Medulla oblongata (tissue), 1 donor: ENCODE measurements at regions not wholly inside any gene's neighbourhood (a gene's known extent, or its start where the extent isn't known, plus 50 kb on each side); places are given as distances from the start of the nearest gene placed in this dataset.

Experiments used
- DNase-seq: peaks from one replicate; pipeline ENCODE4 v3.0.0-alpha.2; 2015; ENCODE audit errors: extremely low spot score

DNA sequence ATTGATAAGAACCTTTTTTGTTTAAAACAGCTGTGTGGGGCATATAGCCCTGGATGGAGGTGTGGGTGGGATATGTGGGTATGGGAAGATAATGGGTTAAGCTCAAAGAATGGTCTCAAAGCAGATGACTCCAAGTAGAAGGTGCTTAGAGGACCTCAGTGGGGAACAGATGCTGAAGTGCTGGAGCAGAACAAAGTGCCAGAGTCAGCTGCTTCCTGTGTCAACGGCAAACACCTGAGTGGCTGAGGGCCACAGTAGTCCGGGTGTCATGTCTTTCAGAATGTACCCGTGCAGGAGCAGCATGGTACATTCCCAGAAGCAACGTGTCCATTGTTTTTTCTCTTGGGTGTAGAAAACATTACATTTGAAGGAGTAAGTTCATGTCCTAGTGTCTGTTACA, 210.6 kb downstream of the CCNG2 start:
- no peak for DNase-seq

DNA sequence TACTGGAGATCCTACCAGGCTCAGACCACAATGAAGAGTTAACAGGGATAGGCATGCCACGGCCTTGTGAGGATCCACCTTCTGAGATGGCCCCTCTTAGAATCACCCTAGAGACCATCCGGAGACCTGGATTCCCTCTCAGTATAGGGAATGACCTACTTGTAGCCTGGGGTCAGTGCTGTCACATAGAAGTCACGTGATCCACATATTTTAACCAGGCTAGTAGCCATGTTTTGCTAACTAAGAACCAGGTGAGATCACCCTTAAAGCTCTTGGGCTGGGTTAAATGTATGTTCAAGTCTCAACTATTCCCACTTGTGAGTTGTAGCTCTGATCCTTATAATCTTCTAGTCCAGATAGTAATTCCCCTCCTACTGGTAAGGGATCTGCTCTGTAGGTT, 215.4 kb downstream of the CCNG2 start:
- no peak for DNase-seq

DNA sequence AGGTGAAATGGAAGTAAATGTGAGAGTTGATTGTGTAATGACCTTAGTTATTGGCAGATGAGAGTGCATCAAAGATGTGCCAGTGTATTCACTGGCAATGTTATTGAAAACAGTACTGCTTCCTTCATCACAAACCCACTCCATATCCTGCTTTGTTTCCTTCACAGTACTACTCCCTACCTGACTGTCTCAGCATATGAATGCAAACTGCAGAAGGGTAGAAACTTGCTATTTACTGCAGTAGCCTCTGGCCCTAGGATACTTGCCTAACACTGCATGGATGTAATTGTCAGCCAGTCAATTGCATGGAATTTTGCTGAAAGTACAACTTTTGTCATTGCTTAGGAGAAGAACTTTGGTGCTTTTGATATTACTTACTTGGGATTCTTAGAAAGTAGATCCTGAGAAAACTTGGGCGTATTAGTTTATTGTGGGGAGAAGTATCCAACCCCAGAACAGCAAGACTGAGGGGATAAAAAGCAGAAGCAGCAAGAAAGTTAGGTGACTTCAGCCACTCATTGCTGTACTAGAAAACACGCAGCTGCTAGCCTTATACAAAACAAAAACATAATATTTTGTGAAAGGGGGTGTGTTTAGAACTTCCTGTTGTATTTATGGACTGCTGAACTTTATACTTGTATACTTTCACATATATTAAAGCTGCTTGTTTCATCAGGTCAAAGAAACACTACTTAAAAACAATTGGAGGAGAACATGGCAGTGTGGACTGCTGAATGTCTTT, 219.0 kb downstream of the CCNG2 start:
- no peak for DNase-seq

- DNase-seq, result no peak
Measured at GRCh38 chr4:77376788-77377460, 219.9 kb downstream of the CCNG2 start.

DNA sequence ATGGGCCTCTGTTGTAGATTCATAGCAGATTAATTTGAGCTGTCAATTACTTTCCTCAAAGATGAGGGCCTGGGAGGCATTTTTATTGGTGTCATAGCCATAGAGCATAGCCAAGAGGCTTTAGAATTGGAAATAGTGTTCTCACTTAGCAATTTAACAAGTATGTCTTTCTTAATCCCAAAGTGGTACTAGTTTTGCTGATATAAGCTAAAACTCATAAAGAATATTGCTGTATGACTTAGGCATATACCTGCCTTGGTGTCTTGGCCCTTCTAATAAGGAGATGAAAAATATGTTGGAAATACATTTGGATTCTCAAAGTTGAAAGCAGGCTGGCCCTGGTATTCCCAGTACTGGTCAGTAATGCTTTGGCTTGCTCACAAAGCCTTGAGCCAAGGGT, 221.5 kb upstream of the CXCL13 start:
- no peak for DNase-seq

DNA sequence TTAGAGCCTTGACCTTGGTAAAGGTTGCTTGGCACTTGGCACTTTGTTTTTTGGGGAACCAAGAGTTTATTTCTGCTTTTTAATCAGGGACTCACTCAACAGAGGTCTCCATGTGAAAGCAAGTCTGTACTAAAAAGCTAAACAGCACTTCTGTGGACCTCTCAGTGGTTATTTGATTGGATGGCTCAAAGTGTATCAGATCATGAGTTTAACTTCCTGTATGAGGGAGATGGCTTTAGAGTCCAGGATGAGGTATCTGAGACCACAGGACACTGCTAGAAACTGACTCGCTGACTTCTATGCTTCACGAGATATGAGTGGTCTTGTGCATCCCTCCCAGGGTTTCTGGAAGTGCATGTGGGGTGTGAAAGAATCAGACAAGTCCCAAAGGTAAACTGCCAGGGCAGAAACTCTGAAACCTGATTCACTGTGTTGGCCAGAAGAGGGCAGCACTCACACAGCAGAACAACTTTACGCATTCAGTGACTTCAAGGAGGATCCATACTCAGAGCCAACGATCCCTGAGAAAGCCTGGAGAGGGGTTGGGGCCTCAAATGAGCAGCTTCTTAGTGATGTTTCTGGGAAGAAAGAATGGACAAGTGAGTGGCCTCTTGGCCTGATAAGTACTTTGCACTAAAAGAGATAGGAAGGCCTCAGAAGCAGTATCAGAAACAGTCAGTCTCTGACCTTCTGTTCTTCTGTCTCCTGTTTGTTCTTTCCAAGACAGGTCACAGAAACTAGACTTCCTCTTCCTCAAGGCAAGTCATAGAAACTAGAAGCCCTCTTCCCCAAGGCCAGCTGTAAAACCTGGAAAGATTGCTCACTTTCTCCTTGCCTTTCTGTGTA, 220.3 kb upstream of the CXCL13 start:
- DNase-seq, result peak; percentile 85

DNA sequence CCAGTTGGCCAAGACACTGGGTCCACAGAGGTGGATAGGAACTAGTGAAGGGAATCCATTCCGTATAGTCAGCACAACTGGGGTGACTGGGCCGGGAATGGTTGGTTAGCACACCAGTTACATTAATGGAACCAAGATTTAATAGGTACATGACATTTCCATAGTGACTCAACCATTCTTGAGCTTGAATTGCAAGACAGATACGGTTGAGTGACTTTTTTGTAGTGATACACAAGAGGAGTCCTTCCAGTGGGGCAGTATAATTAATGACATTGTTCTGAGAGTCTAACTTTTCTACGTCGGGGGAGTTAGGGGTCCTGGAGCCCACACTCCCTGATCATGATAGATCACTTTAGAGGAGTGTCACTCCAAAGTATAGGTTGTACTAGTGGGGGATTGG, 211.6 kb upstream of the CXCL13 start:
- no peak for DNase-seq

DNA sequence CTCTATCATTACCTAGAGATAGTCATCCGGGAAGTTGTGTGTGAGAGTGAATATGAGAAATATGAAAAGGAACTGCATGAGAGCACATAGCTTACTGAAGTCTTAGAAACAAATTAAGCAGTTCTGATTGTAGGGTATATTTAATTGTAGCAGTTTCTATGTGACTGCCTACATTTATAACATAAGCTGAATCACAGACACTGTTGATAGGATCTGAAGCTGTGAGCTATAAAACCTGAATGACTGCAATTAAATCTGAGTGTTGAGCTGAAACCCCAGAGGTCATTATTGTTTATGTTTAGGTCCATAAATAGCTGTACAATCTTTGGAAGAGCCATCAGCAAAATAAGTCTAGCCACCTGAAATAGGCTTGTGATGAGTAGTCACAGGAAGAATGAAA, 210.1 kb upstream of the CXCL13 start:
- DNase-seq, result no peak

DNA sequence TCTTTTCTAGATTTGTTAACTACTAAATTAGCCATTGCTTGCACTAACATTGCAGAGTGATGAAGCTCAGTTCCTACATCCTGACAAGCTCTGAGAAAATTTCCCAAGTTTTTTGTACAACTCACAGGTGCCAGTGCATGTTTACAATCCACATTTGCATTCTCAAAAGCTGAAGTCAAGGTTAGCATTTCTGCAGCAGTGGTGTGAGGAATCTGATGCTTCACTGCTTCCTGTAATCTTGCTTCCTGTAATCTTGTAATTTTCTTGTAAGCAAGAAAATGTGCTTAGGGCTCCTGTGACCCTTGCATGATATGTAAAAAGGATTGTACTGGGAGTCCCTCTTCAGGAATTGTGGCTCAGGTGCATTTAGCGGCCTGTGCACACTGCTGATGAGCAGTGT, 207.4 kb upstream of the CXCL13 start:
- DNase-seq, result no peak

DNA sequence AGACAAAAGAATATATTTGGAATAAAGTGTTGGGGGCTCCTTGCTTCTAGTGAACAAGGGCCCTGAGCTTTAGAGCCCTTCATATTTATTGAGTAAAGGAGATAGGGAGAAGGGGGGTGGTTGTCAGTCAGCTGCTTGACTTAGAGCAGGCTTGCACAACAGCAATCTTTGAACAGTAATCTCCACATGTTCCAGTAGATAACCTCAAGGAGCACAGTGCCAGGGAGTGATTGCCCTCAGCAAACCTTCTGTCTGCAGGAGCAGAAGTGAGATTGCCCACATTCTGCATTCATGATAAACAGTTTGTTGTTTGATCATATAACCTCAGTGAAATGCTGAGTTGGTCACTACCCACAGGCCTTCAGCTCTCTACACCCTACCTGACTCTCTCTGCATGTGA, 205.8 kb upstream of the CXCL13 start:
- no peak for DNase-seq

DNA sequence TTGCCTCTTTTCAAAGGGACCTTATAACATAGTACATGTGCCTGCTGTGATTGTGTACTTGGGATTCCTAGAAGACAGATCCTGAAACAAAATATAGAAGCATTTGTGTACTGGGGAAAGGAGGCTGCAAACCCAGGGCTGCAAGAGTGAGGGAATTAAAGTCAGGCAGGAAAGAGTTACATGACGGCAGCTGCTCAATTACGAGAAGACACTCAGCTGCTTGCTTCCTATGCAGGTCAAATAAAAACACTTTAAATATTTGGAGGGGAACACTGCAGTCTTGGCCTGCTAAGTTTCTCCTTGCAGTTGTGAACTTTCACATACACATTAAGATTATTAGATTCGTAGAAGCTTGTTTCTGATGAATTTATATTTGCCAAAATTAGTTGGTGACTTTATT, 191.9 kb upstream of the CXCL13 start:
- DNase-seq, result no peak

- DNase-seq, result no peak
Measured at GRCh38 chr4:77415689-77416088, 189.9 kb upstream of the CXCL13 start.

GRCh38 chr4:77418333-77418732, 187.3 kb upstream of the CXCL13 start:
- DNase-seq, result no peak

DNA sequence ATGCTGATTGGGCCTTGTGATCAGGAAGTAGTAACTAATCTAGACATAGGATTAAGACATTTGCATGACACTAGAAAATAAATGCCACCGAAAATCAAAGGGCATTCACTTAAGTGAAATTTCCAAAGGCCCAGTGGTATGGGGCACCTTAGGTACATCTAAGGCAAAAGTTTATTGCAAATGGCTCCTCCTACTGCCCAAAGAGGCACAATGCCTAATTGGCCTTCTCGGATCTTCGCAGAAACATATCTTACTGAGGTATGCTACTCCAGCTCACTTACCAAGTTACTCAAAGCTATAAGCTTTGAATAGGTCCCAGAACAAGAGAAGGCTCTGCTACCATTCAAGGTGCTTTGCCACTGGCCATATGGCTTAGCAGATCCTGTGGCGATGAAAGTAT, 174.8 kb upstream of the CXCL13 start:
- DNase-seq, result no peak

DNA sequence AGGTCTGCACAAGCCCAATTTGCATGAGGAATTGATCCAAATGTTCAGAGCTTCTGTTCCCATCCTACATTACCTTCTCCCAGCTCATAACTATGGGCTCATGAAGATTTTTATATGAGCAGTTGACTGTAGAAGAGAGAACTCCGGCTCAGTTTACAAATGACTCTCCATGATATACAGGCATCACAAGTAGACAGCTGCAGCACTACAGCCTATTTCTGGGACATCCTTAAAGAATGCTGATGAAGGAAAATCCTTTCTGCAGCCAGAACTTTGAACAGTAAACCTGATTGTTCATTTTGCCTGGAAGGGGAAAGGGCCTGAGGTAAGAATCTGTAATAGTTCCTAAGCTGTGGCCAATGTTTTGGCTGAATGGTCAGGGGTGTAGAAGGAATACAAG, 174.1 kb upstream of the CXCL13 start:
- no peak for DNase-seq

- no peak for DNase-seq
Measured at GRCh38 chr4:77432717-77433417, 172.8 kb upstream of the CXCL13 start.

- DNase-seq, result peak; percentile 75
Measured at GRCh38 chr4:77433418-77433733, 172.2 kb upstream of the CXCL13 start.

DNA sequence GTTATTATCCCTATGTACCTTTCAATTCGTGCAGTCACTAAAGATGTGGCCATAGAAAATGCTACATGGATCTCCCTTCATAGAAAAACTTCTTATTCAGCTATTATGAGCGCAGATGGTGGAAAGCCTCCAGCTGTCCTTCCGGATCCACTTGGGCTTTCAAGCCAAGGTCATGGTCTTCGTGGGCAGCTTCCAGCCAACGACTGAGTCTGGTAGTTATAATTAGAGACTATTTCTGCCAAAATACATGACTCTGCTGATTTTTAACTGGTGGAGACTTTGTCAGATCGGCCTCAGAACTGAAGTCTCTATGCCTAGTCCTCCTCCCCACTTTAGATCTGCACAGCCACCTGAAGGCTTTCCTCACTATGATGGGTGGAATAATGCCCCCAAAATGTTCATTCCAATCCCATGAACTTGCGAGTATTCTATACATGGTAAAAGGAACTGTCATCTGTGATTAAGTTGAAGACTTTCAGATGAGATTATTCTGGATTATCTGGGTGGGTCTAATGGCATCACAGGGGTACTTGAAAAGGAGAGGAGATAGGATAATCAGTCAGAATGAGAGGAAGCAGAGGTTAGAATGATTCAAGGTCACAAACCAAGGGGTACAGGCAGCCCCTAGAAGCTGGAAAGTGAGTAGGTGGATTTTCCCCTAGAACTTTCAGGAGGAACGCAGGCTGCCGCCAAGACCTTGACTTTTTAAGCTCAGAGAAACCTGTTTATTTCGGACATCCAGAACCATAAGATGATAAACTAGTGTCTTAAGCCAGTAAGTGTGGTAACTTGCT, 171.1 kb upstream of the CXCL13 start:
- DNase-seq, result no peak

- DNase-seq, result no peak
Measured at GRCh38 chr4:77437079-77437478, 168.5 kb upstream of the CXCL13 start.

DNA sequence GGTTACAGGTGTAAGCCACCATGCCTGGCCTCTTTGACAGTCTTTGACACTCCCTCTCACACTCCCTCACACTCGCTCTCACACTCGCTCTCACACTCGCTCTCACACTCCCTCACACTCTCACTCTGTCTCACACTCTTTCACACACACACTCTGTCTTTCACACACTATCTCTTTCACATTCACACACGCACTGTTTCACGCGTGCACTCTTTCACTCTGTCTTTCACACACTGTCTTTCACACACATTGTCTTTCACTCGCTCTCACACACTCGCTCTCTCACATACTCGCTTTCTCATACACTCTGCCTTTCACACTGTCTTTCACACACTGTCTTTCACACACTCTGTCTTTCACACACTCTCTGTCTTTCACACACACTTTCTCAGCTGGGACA, 167.1 kb upstream of the CXCL13 start:
- no peak for DNase-seq

DNA sequence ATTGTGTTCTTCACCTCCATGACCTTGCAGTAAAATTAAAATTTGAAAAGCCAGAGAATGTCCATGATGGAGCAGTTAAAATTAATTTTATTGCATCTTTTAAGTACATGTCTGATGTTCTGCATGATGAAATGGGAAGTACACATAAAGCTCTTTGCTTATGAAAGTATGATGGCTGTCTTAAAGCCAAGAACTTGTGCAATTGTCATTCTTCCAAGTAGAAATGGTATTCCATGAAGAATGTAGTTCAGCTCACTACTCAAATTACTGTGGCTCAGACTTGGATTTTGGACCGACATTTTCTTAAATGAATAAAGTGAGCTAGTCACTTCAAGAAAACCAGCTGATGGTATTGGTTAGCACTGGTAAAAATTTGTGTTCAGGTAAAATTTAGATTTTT, 161.7 kb upstream of the CXCL13 start:
- no peak for DNase-seq

GRCh38 chr4:77445823-77446222, 159.8 kb upstream of the CXCL13 start:
- DNase-seq, result no peak
